CD1c-positive myeloid dendritic cell (primary cell): ENCODE measurements at regions not wholly inside any gene's neighbourhood (a gene's known extent, or its start where the extent isn't known, plus 50 kb on each side); places are given as distances from the start of the nearest gene placed in this dataset.
"Not testable (repeated sequence)": the region's sequence is repeated elsewhere in the genome, so short reads cannot be mapped to it uniquely, and the experiment has no call there.

Experiments
- DNase-seq: peaks from one replicate; pipeline ENCODE4 v3.0.0-alpha.2; 2016; ENCODE audit errors: extremely low spot score

GRCh38 chrY:7318122-7318521 lies 406.6 kb upstream of the AMELY start:
- no peak for DNase-seq

GRCh38 chrY:7317571-7317970 lies 406.0 kb upstream of the AMELY start:
- peak; percentile 48 for DNase-seq

- peak; percentile 62 for DNase-seq
Measured at GRCh38 chrY:7310482-7311269, 399.1 kb upstream of the AMELY start.

- DNase-seq, result no peak
Measured at GRCh38 chrY:7308816-7309215, 397.3 kb upstream of the AMELY start.

- DNase-seq, result no peak
Measured at GRCh38 chrY:7302306-7302705, 390.8 kb upstream of the AMELY start.

GRCh38 chrY:7299960-7300359 lies 388.4 kb upstream of the AMELY start:
- no peak for DNase-seq

- DNase-seq, result no peak
Measured at GRCh38 chrY:7292113-7292512, 380.6 kb upstream of the AMELY start.

GRCh38 chrY:7289889-7290833 lies 378.6 kb upstream of the AMELY start:
- peak; percentile 32 for DNase-seq

GRCh38 chrY:7288611-7289010 lies 377.1 kb upstream of the AMELY start:
- no peak for DNase-seq

- not testable (repeated sequence) for DNase-seq
Measured at GRCh38 chrY:7287963-7288362, 376.4 kb upstream of the AMELY start.

- DNase-seq, result no peak
Measured at GRCh38 chrY:7285388-7285787, 373.8 kb upstream of the AMELY start.

- DNase-seq, result peak; percentile 29
Measured at GRCh38 chrY:7283001-7283400, 371.4 kb upstream of the AMELY start.

- DNase-seq, result not testable (repeated sequence)
Measured at GRCh38 chrY:7280151-7280740, 368.7 kb upstream of the AMELY start.

GRCh38 chrY:7275751-7276150 lies 364.2 kb upstream of the AMELY start:
- DNase-seq, result no peak

- DNase-seq, result no peak
Measured at GRCh38 chrY:7275014-7275413, 363.5 kb upstream of the AMELY start.

- DNase-seq, result no peak
Measured at GRCh38 chrY:7274369-7274913, 362.9 kb upstream of the AMELY start.

GRCh38 chrY:7273587-7274203 lies 362.1 kb upstream of the AMELY start:
- DNase-seq, result peak; percentile 84

GRCh38 chrY:7272556-7273195 lies 361.1 kb upstream of the AMELY start:
- DNase-seq, result peak; percentile 54

GRCh38 chrY:7263773-7264172 lies 352.2 kb upstream of the AMELY start:
- no peak for DNase-seq

GRCh38 chrY:7262531-7262930 lies 351.0 kb upstream of the AMELY start:
- no peak for DNase-seq

- DNase-seq, result no peak
Measured at GRCh38 chrY:7261254-7261653, 349.7 kb upstream of the AMELY start.
